A673 (cell line): ENCODE measurements at regions not wholly inside any gene's neighbourhood (a gene's known extent, or its start where the extent isn't known, plus 50 kb on each side); places are given as distances from the start of the nearest gene placed in this dataset.

ENCODE experiments used
- EZH2 ChIP-seq: fragments of 200-600 bp; sonication (generic); IDR thresholded peaks from 2 replicates; pipeline ENCODE4 v1.6.1; 2017; ENCODE audit warnings: borderline replicate concordance, low read depth, mild to moderate bottlenecking, mixed read lengths, antibody characterized with exemption, low read length; ENCODE audit not compliant: poor library complexity, severe bottlenecking
- TF ChIP-seq, protein P1 (sequence below): fragments of 300-800, 200-600 bp; sonication (generic); conservative IDR thresholded peaks from 2 replicates; pipeline ENCODE4 v1.5.1; 2017; ENCODE audit warnings: low read depth, mild to moderate bottlenecking, antibody characterized with exemption, low read length, moderate library complexity, mixed read lengths

DNA sequence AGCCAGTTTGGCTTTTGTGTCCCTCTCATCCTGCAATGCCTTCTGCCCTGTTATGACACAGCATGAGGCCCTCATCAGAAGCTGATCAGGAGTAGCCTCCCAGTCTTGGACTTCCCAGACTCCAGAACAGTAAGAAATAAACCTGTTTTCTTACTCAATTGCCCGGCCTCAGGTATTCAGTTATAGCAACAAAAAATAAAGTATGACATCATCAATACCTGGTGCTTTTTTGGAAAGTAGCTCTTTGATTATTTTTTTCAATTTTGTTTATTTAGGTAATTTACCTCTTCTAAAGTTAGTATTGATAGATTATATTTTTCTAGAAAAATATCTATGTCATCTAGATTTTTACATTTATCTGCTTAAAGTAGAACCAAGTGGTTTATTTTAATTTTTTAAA is 112.8 kb upstream of the CES5A start:
- TF ChIP-seq EZH2: no peak
- TF ChIP-seq, protein P1, sequence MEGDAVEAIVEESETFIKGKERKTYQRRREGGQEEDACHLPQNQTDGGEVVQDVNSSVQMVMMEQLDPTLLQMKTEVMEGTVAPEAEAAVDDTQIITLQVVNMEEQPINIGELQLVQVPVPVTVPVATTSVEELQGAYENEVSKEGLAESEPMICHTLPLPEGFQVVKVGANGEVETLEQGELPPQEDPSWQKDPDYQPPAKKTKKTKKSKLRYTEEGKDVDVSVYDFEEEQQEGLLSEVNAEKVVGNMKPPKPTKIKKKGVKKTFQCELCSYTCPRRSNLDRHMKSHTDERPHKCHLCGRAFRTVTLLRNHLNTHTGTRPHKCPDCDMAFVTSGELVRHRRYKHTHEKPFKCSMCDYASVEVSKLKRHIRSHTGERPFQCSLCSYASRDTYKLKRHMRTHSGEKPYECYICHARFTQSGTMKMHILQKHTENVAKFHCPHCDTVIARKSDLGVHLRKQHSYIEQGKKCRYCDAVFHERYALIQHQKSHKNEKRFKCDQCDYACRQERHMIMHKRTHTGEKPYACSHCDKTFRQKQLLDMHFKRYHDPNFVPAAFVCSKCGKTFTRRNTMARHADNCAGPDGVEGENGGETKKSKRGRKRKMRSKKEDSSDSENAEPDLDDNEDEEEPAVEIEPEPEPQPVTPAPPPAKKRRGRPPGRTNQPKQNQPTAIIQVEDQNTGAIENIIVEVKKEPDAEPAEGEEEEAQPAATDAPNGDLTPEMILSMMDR: no peak
